GM12878 (cell line): ENCODE measurements at regions not wholly inside any gene's neighbourhood (a gene's known extent, or its start where the extent isn't known, plus 50 kb on each side); places are given as distances from the start of the nearest gene placed in this dataset.

Experiments
- ATAC-seq: fragments of 200-7000 bp; cut with Tn5 transposase; 3 replicates; pipeline ENCODE4 v1.9.1; 2020; ENCODE audit warnings: mild to moderate bottlenecking, moderate library complexity
- BruUV-seq: library from RNA; stranded (reverse); fragments of 400-500 nt; replicated peaks from 2 replicates; lab custom pipeline; 2021; lab: Mats Ljungman, UMichigan
- CTCF ChIA-PET: fragments of 300-600 bp; sonication (Branson Sonifier 250); formaldehyde crosslinking; extraction: SDS; loops from one replicate; lab custom pipeline; 2021; ENCODE audit warnings: inconsistent platforms; lab: Yijun Ruan, JAX
- POLR2A ChIA-PET: fragments of 350-600 bp; formaldehyde crosslinking; extraction: SDS; loops from one replicate; lab custom pipeline; 2021; ENCODE audit warnings: inconsistent platforms; lab: Charles Lee
- RAD21 ChIA-PET: fragments of 300-600 bp; sonication (Branson Sonifier 250); formaldehyde crosslinking; loops from one replicate; lab custom pipeline; 2023; ENCODE audit warnings: antibody characterized with exemption; ENCODE audit not compliant: unreplicated experiment; lab: Charles Lee
- SMC1A ChIA-PET: fragments of 300-600 bp; sonication (Branson Sonifier 250); formaldehyde crosslinking; loops from one replicate; lab custom pipeline; 2023; ENCODE audit not compliant: unreplicated experiment, uncharacterized antibody; lab: Charles Lee
- DNase-seq: peaks from one replicate; pipeline ENCODE4 v3.0.0-alpha.2; 2011; ENCODE audit warnings: low read depth, low spot score
- FAIRE-seq: peaks from 3 replicates; lab custom pipeline; 2011; peaks lifted over from hg19 to GRCh38; lab: Jason Lieb, UNC
- H2AFZ ChIP-seq: 2 replicates; pipeline ENCODE4 v1.6.0; 2011; ENCODE audit warnings: low read depth, low read length, control low read depth; ENCODE audit not compliant: control insufficient read depth
- H3K27ac ChIP-seq: 2 replicates; pipeline ENCODE4 v1.5.1; 2011; ENCODE audit warnings: control low read depth; ENCODE audit not compliant: control insufficient read depth, insufficient read depth
- H3K27me3 ChIP-seq, 2 experiments: replicated peaks in 1 of 2; 2 replicates each; pipeline versions ENCODE4 v1.6.0 to v1.6.1; 2011; ENCODE audit warnings: low read length in 1 of 2; ENCODE audit not compliant: control insufficient read depth in 2 of 2, insufficient read depth in 2 of 2
- H3K36me3 ChIP-seq, 2 experiments: 2 replicates each; pipeline ENCODE4 v1.5.1; 2011; ENCODE audit warnings: low read length in 1 of 2; ENCODE audit not compliant: control insufficient read depth in 2 of 2, insufficient read depth in 2 of 2
- H3K4me1 ChIP-seq: 2 replicates; pipeline ENCODE4 v1.6.1; 2011; ENCODE audit warnings: mild to moderate bottlenecking, low read length, moderate library complexity, mixed read lengths; ENCODE audit not compliant: control insufficient read depth, insufficient read depth
- H3K4me2 ChIP-seq: 2 replicates; pipeline ENCODE4 v1.6.0; 2011; ENCODE audit warnings: control low read depth; ENCODE audit not compliant: control insufficient read depth, insufficient read depth
- H3K4me3 ChIP-seq: fragments of 200-600 bp; sonication (generic); 2 replicates; pipeline ENCODE4 v1.5.1; 2016
- H3K79me2 ChIP-seq: 2 replicates; pipeline ENCODE4 v1.6.0; 2011; ENCODE audit warnings: low read length; ENCODE audit not compliant: control insufficient read depth, insufficient read depth
- H3K9ac ChIP-seq: 2 replicates; pipeline ENCODE4 v1.8.0; 2011; ENCODE audit warnings: low read length, control low read depth, mixed read lengths; ENCODE audit not compliant: control insufficient read depth, insufficient read depth
- H3K9me3 ChIP-seq: replicated peaks from 3 replicates; pipeline ENCODE4 v1.5.1; 2011; ENCODE audit warnings: mild to moderate bottlenecking, low read length; ENCODE audit not compliant: control insufficient read depth, insufficient read depth
- H4K20me1 ChIP-seq: 2 replicates; pipeline ENCODE4 v1.6.0; 2011; ENCODE audit not compliant: control insufficient read depth, insufficient read depth
- NRF1 ChIP-seq: conservative IDR thresholded peaks from 2 replicates; pipeline ENCODE4 v1.6.1; 2011; ENCODE audit warnings: mild to moderate bottlenecking, low read depth, low read length, improper control_type of control experiment
- PAX8 ChIP-seq: fragments of 450-650 bp; IDR thresholded peaks from 2 replicates; pipeline ENCODE4 v1.6.1; 2017; ENCODE audit warnings: mild to moderate bottlenecking, moderate library complexity
- PRDM15 ChIP-seq: fragments of 450-650 bp; formaldehyde crosslinking; IDR thresholded peaks from 2 replicates; pipeline ENCODE4 v1.4.0; 2020; ENCODE audit warnings: mild to moderate bottlenecking, moderate library complexity
- RB1 ChIP-seq: fragments of 450-650 bp; formaldehyde crosslinking; IDR thresholded peaks from 2 replicates; pipeline ENCODE4 v1.6.1; 2017; ENCODE audit warnings: mild to moderate bottlenecking, borderline replicate concordance
- SMARCA5 ChIP-seq: fragments of 450-650 bp; IDR thresholded peaks from 2 replicates; pipeline ENCODE4 v1.6.1; 2017; ENCODE audit warnings: mild to moderate bottlenecking
- SPI1 ChIP-seq: IDR thresholded peaks from 2 replicates; pipeline ENCODE4 v1.6.1; 2011; ENCODE audit warnings: low read depth, mild to moderate bottlenecking, low read length, moderate library complexity, borderline replicate concordance; ENCODE audit not compliant: insufficient read depth
- WGBS: methylation state at CpG from one replicate; pipeline ENCODE4 v1.1.6; 2016; ENCODE audit warnings: low lambda C conversion rate; ENCODE audit not compliant: insufficient replicate concordance, insufficient coverage; ENCODE audit errors: missing lambda C conversion rate; 5-methylcytosine and 5-hydroxymethylcytosine counted together
- in situ Hi-C: fragments of 300-500 bp; cut with MboI; formaldehyde crosslinking; loops from 9 replicates; pipeline ENCODE4 v1.14.3; 2018; ENCODE audit warnings: mixed read lengths
- intact Hi-C: fragments of 100-400 bp; cut with micrococcal nuclease; formaldehyde crosslinking; loops from one replicate; pipeline ENCODE4 v1.14.2; 2022; ENCODE audit not compliant: unreplicated experiment

DNA sequence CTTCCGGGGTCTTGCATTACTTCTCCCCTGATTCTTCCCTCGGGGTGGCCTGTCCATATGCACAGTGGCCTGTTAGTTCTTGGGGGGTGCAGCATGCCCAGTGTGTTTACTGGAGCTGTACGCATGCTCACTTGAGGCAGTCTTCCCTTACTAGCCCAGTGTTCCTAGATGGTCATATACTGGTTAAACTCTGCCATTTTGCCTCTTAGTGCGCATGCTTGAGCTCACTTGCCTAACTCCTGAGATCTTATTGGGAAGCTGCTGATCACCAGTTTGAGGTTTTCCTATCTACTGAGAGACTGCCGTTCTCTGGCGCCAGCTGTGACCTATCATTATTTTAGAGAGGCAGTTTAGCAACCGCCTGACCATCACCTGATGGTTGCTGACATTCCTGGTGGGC lies 571.2 kb downstream of the ADCYAP1 start:
- no peaks in the 10 kb centered on the region for H3K9me3 ChIP-seq
- no peaks in the 10 kb centered on the region for H4K20me1 ChIP-seq
- DNase-seq: no peak
- ChIA-PET CTCF (no interaction called here), RAD21 (no interaction called here), POLR2A (no interaction called here), SMC1A (no interaction called here)
- H3K79me2 ChIP-seq: no peaks in the 10 kb centered on the region
- no peak overlapping the region for H3K27ac ChIP-seq
- no peak overlapping the region for H3K4me2 ChIP-seq
- H3K4me1 ChIP-seq: no peaks in the 10 kb centered on the region
- WGBS: 62% methylated on average over 7 of the region's 7 CpGs
- no peak overlapping the region for H3K9ac ChIP-seq
- no peak overlapping the region for H3K4me3 ChIP-seq
- no peak for FAIRE-seq
- no peaks in the 10 kb centered on the region for H3K27me3 ChIP-seq
- ATAC-seq: no peak
- in situ Hi-C loops (loop anchor here (25.0 kb wide), 1 partner anchor 614 kb away; no protein-coding TSS in a partner anchor), intact Hi-C loops (no loop called here)
- BruUV-seq: no TSS peak
- TF ChIP-seq SMARCA5: no peak
- no peak for TF ChIP-seq SPI1
- no peak for TF ChIP-seq PRDM15 (CRISPR knock-in tag)
- TF ChIP-seq RB1: no peak
- no peak for TF ChIP-seq NRF1
- no peak for TF ChIP-seq PAX8
- H3K36me3 ChIP-seq: no peaks in the 10 kb centered on the region
- no peak overlapping the region for H2AFZ ChIP-seq
